SKM-1 (cell line): ENCODE measurements at regions not wholly inside any gene's neighbourhood (a gene's known extent, or its start where the extent isn't known, plus 50 kb on each side); places are given as distances from the start of the nearest gene placed in this dataset.

ENCODE experiments used
- DNase-seq: peaks from one replicate; lab custom pipeline; 2025; ENCODE audit not compliant: unreplicated experiment; lab: John Stamatoyannopoulos, UW

- DNase-seq = no peak
These were observed 319.1 kb downstream of the SLC4A3 start for GRCh38 chr2:219946529-219946928.

- DNase-seq = no peak
These were observed 320.1 kb downstream of the SLC4A3 start for GRCh38 chr2:219947575-219947974.

GRCh38 chr2:219949053-219949452 lies 321.6 kb downstream of the SLC4A3 start:
- no peak for DNase-seq

GRCh38 chr2:219951099-219951498 lies 323.7 kb downstream of the SLC4A3 start:
- DNase-seq = no peak

GRCh38 chr2:219954331-219954730 lies 326.9 kb downstream of the SLC4A3 start:
- no peak for DNase-seq

GRCh38 chr2:219957820-219958219 lies 330.4 kb downstream of the SLC4A3 start:
- no peak for DNase-seq

GRCh38 chr2:219958941-219959340 lies 331.5 kb downstream of the SLC4A3 start:
- DNase-seq = no peak

- DNase-seq = no peak
These were observed 332.0 kb downstream of the SLC4A3 start for GRCh38 chr2:219959471-219959870.

- DNase-seq = no peak
These were observed 334.6 kb downstream of the SLC4A3 start for GRCh38 chr2:219961947-219962498.

GRCh38 chr2:219962801-219963200 lies 335.4 kb downstream of the SLC4A3 start:
- DNase-seq = no peak

- DNase-seq = no peak
These were observed 338.1 kb downstream of the SLC4A3 start for GRCh38 chr2:219965287-219966194.

GRCh38 chr2:219967247-219968245 lies 340.1 kb downstream of the SLC4A3 start:
- no peak for DNase-seq

- DNase-seq = no peak
These were observed 341.4 kb downstream of the SLC4A3 start for GRCh38 chr2:219968685-219969345.

GRCh38 chr2:219969508-219969907 lies 342.1 kb downstream of the SLC4A3 start:
- DNase-seq = no peak

GRCh38 chr2:219973136-219973535 lies 345.7 kb downstream of the SLC4A3 start:
- DNase-seq = no peak

- DNase-seq = no peak
These were observed 349.4 kb downstream of the SLC4A3 start for GRCh38 chr2:219976871-219977270.

GRCh38 chr2:219980638-219981037 lies 353.2 kb downstream of the SLC4A3 start:
- no peak for DNase-seq

GRCh38 chr2:219983836-219984235 lies 356.4 kb downstream of the SLC4A3 start:
- no peak for DNase-seq

- DNase-seq = no peak
These were observed 357.6 kb downstream of the SLC4A3 start for GRCh38 chr2:219985017-219985416.

GRCh38 chr2:219987830-219988229 lies 360.4 kb downstream of the SLC4A3 start:
- DNase-seq = no peak

- DNase-seq = no peak
These were observed 362.3 kb downstream of the SLC4A3 start for GRCh38 chr2:219989744-219990143.
